ENCODE measurements at regions not wholly inside any gene's neighbourhood (a gene's known extent, or its start where the extent isn't known, plus 50 kb on each side); places are given as distances from the start of the nearest gene placed in this dataset.

DNA sequence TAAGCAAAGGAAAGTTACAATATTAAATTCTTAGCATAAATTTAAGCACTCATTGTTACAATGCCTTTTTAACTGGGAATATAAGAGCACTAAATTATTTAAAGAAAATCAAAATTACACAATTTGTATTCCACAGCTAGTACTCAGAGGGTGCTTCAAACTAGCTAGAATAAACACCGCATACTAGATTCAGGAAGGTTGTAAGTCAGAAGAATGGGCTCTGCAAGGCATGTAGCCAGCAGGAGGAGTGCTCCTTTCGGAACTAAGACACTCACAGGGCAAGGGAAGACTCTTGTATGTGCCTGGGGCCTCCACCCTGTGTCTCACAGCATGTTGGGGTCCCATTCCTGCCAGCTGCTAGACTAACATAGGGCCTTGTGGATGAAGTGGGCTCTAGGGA, 327.7 kb upstream of the ALCAM start:
- TF ChIP-seq, protein P1, sequence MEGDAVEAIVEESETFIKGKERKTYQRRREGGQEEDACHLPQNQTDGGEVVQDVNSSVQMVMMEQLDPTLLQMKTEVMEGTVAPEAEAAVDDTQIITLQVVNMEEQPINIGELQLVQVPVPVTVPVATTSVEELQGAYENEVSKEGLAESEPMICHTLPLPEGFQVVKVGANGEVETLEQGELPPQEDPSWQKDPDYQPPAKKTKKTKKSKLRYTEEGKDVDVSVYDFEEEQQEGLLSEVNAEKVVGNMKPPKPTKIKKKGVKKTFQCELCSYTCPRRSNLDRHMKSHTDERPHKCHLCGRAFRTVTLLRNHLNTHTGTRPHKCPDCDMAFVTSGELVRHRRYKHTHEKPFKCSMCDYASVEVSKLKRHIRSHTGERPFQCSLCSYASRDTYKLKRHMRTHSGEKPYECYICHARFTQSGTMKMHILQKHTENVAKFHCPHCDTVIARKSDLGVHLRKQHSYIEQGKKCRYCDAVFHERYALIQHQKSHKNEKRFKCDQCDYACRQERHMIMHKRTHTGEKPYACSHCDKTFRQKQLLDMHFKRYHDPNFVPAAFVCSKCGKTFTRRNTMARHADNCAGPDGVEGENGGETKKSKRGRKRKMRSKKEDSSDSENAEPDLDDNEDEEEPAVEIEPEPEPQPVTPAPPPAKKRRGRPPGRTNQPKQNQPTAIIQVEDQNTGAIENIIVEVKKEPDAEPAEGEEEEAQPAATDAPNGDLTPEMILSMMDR (IDR thresholded peaks at IDR 0.05; ENCODE audit: low read length) = no peak
- no peak for TF ChIP-seq EZH2 (optimal IDR thresholded peaks at IDR 0.05; ENCODE audit: low read depth, low read length)

Measured in MM.1S (cell line).